Stimulated activated CD4-positive, alpha-beta T cell treated with anti-CD3 and anti-CD28 coated beads, Interleukin-4, amount 100 ng/mL, for 48 hours (primary cell): ENCODE measurements at regions not wholly inside any gene's neighbourhood (a gene's known extent, or its start where the extent isn't known, plus 50 kb on each side); places are given as distances from the start of the nearest gene placed in this dataset.

Source experiments
- DNase-seq, 2 donors: peaks; one replicate each; pipeline ENCODE4 v3.0.0-alpha.2; 2020; ENCODE audit warnings: low read depth in 2 of 2

DNA sequence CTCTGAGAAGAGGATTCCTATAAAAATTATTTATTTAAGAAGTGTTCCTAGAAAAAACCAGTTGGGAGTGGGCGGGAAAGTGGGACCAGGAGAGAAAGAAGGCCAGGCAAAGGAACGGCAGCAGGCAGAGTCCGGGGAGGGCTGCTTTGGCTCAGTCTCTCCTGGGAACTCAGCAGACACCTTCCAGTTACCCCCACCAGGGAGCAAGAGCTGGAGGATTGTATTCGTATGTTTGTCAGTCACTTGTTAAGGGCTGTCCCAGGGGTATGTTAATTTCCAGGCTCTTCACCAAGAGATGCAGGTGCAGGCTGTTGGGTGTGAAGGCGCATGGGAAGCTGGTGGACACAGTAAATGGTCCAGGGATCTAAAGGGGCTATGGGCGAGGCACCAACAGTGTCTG, 53.0 kb upstream of the CHD6 start:
- no peak for DNase-seq

DNA sequence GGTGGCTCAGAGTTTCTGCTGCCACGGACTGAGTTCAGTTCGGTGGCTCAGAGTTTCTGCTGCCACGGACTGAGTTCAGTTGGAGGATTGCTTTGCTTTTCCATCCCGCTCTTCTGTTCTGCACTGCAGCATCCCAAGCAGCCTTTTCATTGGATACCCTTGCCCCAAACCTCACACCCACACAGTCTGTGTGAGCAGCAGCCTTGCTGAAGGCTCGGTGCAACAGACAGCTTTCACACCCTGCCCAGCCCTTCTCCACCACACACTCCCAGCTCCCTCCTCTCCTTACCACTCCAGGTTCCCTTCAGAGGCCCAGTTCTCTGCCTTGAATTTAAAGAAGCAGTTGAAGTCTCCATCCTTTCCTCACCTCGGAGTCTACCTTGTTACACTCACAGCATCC, 52.5 kb upstream of the CHD6 start:
- DNase-seq, result no peak

DNA sequence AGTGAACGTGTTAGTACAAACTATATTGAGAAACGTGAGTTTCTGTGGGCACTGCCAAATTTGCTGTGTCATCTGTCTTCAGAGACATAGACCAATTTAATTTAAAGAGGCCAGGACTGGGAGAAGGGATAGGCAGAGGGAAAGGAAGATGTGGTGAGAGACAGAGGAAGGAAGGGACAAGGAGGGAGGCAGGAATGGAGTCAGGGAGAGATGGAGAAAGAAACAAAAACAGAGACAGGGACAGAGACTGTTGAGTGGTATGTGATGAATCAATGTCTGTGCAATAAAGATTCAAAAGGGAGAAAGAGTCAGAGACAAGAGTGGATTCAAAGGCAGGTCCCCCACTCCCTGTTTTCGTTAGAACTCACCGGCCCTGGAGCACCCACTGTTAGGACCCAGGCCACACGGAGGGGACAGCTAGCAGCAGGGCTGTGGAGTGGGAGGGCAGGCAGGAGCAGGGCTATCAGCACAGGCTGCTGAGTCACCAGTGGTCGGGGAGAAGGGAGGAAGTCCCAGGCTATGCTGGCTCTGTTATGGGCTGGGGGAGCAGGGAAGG, 51.6 kb upstream of the CHD6 start:
- DNase-seq, result no peak

DNA sequence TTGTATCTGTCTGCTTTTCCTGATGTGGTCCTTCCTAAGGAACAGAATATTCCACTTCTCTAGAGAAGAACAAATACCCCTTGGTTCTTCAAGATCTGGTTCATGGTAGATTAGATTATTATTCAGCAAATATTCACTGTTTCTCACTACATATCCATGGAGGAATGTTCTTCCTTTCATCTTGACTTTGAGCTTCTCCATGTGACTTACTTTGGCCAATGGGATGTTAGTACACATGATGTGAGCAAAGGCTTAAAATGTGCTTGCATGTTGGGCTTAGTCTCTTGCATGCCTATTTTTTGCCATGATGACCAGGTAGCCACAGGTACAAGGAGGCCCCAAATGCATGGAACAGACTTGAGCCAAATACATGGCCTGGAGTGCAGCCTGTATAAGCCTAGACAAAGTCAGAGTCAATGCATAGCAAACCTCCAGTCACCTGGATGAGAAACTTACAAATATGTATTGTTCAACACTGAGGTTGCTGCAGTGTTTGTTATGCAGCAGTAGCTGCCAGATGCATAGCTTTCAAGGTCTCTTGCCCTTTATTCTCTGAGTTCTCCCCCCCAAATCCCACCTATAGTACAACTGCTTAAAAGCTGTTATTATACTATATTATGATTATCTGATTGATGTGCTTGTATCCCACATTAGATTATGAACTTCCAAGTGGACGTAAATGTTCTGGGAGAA, 50.0 kb upstream of the CHD6 start:
- no peak for DNase-seq
